HG02588 (cell line): ENCODE measurements at regions not wholly inside any gene's neighbourhood (a gene's known extent, or its start where the extent isn't known, plus 50 kb on each side); places are given as distances from the start of the nearest gene placed in this dataset.

ENCODE experiments used
- ATAC-seq: cut with Tn5 transposase; IDR thresholded peaks from one replicate; pipeline ENCODE4 v1.9.1; 2021; ENCODE audit warnings: mild to moderate bottlenecking, moderate library complexity; ENCODE audit not compliant: unreplicated experiment

DNA sequence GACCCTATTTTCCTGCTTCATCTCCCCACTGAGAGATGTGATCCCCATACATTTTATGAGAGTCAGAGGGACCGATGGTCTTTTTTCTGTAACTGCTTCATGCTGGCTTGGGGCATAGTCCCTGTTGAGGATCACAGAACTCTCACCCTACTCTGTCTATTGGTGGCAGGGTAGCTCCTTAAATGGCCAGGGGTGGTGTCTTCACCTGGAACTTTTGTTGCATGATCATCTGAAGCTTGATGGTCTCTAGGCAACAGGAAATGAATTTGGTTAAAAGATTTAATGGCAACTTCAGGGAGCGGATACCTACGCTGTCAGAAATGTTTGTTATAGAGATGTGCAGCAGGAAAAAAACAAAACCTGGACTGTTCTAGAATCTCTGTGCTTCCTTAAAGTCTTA lies 87.0 kb upstream of the GLIS3 start:
- no peak for ATAC-seq

DNA sequence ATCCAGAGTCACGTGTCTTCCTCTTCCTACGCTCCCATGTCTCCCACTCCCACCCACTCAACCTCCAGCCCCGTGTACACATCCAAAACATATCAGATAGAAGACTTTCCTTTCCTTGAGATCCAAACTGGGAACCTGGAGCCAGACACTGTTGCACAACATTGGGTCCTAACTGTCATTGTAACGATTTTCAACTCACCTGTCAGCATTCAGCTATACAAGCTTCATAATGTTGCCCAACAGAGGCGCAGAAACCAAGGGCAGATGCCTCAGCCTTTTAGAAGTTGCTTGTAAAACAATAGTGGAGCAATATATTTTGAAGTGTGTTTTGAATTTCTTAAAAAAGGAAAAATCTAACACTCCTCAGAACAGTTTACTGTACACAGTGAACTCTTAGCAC lies 84.9 kb upstream of the GLIS3 start:
- no peak for ATAC-seq

DNA sequence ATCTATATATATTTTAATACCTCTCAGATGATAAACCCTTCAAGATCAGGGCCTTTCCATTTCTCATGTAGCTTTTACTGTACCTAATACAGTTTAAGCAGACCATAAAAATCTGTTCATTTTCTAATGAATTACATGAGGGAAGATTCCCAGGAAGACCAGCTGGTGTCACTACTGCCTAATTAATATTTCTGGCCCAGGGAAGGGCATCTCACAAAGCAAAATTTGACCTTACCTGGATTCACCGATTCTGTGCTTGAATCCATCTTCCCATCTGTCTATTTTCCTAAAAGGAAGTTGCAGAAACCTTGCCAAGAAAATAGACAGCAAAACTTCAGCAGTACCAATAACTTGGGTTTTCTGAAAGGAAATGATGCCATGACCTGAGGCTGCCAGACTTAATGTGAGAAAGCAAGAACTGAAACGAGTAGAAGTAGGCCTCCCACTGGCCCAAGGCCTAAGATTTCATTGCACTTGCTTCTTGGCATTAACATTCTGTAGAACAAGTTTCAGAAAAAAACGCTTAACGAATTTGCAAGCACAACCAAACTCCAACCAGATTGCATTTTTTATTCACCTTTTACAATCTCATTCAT lies 83.0 kb upstream of the GLIS3 start:
- peak; percentile 49 for ATAC-seq

DNA sequence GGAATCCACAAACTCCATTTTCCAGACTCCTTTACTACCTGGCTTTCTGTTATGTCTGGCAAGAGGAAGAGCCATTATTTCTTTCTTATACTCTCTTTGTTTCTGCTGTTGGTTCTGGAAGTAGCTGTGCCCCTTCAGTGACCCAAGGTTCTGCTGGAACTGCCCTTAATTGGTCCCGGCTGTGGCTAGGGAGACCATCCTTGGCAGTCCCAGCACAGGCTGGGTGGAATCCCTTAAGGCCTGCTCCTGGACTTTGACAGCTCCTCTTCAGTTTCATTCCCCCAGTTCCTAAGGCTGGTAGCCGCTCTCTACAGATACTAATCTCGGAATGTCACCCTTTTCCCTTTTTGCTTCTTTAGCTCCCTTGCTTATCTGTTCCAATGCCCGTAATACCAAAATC lies 81.9 kb upstream of the GLIS3 start:
- no peak for ATAC-seq

DNA sequence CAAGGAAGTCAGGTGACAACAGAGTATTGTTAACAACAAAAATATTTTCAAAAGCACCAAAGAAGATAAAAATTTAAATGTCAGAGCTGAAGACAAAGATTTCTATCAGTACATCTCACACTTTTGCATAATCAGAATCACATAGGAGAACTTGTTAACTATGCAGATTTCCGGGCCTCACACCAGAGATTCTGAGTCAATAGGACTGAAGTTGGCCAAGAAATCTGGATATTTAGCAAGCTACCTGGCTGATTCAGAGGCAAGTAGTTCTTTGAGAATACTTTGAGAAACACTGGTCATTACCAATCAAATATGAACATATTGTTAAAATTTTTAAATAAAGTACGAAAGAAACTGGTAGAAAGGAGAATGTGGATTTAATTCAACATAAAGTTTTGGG lies 80.5 kb upstream of the GLIS3 start:
- no peak for ATAC-seq

DNA sequence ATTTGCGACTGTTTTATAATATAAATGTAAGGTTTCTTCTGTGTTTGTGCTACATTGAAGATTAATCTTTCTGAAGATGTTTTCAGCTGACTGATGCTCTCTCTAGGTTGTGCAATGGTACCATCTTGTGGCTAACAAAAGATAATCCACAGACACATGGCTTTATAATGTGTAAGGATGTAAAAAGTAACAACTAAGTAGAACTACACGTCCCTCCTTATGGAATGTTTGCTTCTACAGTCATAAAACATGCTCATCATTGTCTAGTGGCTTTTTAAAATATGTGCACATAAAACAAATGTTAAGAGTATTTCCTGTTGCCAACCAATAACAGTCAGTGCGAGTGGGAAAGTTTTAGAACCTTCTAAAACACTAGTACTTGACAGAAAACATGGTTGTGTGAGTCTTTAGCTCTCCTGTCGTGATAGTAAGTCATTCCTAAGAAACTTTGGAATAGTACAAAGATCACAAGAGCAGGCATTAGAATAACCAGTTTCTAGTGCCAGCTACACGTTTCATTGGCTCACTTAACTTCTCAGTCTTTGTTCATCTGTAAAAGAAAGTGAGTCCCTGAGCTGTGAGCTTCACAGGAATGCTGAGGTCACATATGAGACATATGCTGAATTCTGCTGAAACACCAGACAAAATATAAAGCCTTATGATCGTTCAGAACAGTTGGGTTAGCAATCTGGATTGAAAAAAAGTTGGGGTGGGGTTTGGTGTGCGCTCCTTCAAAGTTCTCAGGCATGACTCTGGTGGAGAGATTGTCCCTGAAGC lies 75.7 kb upstream of the GLIS3 start:
- no peak for ATAC-seq

DNA sequence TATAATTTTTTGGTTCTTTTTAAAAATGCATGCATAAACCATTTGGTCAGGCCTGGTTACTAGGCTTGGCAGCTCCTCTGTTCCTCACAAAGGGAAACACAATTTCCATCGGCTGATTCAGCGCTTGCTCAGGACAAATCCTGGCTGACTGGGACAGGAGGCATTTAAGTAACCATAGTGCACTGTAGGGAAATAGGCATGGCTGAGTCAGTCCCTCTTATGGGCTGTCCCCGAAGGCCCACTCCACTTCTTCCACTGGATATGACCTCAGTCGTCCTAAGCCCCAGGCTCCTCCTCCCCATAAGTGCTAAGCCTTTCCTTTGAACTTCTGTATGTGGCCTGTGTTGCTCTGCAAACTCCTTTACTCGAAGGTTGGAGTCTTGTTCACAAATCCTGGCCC lies 71.2 kb upstream of the GLIS3 start:
- no peak for ATAC-seq

DNA sequence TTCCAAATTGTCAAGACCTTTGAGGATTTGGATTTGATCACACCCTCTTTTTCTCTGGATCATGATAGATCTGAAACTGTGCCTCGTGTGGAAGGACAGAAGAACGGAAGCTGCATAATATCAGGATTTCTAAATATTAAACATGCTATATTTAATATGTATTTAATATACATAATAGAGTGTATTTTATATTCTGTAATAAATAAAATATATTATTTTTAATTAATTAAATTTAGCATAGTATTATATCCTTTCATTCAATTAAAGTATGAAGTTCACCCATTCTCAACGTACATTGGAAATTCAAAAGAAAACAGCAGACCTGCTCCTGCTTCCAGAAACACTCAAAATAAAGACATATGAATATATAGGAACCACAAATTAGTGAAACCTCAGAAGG lies 70.6 kb upstream of the GLIS3 start:
- ATAC-seq, result no peak

DNA sequence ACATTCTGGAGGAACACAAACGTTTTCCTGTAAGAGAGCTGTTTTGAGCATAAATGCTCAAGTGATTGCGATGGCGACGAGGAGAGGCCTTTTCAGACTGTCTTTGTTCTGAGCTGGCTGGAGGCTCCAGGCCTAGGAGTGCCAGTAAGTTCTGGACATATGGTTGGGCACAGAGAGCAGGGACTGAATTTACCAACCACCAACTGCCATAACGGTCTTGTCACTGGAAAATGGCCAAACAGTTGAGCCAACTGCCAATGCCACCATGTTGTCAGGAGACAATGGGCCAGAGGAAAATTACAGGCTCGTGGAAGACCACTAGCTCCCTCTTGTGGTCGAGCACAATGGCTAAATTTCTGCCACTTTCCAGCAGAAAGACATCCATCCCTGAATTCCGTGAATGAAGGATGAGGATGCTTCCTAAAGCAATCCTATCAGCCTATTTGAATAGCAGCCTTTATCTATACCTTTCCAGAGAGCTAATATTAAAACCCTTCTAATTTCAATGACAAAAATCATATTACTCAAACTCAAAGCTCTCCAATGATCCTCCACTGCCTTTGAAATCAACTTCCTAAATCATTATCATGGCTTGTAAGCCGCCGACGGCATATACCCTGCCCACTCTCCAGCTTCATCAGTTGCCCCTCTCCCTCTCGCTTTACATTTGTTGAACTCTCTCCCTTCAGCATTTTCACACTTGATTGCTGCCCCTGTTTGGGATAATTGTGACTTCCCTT lies 66.9 kb upstream of the GLIS3 start:
- no peak for ATAC-seq

DNA sequence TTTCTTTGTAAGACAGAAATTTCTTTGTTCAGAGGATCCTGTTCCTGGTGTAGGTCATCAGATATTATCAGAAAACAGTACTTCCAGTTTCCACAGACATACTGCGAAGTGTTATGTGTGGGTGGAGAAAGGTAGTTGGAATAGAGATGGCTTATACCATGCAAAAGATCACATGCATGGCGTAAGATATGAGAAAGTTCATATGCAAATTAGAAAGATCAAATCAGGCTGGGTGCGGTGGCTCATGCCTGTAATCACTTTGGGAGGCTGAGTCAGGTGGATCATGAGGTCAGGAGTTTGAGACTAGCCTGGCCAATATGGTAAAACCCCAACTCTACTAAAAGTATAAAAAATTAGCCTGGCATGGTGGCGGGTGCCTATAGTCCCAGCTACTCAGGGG lies 65.2 kb upstream of the GLIS3 start:
- ATAC-seq, result no peak

DNA sequence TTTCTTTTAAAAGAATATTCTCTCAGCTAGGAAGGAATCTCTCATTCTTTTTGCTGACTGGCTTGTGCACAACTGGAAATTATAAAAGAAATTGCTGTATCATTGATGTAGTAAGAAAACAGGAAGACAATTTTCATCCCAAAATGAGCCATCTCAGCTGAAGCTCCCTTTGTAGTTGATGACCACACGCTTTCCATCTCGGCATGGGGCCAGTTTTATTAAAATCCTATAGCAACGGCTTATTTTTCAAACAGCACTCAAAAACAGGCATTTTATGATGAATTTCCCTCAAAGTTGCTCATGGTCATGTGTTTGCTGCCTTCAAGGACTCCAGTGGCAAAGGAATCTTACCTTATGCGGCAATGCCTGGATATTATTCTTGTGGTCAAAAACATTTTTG lies 62.4 kb upstream of the GLIS3 start:
- no peak for ATAC-seq

DNA sequence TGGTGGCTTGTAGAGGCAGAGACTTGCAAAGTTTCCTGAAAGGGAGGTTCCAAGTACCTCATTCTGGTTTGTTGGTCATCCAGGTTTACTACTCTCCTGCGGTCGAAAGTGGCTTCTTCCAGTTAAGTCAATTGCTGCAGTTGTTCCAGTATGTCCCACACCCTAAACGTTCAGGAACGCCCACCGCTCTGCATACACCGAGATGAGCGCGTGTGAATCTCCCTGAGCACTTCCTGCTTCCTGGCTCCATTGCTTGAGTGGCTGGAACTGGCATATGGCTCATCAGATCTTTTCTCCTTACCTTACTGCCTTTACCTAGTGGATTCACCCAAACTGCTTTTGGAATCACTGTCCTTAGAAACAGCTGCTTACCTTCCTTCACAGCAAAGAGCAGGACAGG lies 59.1 kb upstream of the GLIS3 start:
- ATAC-seq, result no peak

DNA sequence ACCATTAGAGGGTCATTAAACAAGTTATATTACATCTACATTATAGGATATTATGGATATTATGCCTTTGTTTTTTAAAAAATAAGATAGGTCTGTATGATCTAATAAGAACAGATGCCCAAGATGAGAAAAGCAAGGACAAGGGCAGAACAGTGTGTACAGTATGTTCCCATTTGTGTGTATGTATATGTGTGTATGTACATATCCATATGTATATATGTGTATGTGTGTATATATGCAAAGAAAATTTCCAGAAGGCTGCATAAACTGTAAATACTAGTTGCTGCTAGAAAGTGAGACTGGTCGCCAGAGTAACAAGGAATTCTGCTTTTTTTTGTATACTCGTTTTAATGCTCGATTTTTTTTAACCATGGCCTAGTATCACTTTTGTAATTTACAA lies 58.1 kb upstream of the GLIS3 start:
- no peak for ATAC-seq

DNA sequence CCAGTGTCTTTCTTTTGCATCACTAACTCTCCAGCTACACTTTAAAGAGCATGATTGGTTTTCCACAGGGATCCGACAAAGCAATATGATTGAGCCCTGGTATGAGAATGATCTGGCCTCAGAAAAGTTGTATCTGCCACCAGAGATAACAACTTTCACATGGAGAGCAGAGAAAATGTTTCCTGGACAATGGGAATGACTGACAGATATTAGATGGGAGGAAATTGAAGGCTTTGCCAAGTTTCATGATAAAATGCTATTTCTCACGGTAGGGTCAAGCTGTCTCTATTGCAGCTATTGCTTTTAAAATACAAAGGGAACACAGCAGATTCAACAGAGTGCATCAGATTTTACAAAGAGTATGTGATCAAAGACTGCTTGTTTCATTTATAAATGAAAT lies 56.4 kb upstream of the GLIS3 start:
- no peak for ATAC-seq

DNA sequence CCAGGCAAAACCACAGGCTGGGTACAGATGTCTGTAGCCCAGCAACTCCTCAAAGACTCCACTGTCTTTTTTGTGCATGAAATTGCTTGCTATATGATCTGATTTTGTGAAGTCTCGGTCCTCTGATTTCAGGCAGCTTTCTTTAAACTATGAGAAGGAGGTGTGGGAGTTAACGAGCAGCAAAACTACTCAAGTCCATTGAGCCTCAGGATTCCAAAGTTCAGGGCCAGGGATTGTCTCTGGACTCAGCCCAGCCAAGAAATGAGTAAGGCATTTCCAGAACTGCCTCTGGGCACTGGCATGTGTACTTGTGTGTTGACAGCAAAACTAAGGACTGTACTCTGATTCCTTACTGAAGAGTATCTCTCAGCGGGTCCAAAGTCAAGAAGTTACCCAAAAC lies 53.4 kb upstream of the GLIS3 start:
- ATAC-seq, result no peak

DNA sequence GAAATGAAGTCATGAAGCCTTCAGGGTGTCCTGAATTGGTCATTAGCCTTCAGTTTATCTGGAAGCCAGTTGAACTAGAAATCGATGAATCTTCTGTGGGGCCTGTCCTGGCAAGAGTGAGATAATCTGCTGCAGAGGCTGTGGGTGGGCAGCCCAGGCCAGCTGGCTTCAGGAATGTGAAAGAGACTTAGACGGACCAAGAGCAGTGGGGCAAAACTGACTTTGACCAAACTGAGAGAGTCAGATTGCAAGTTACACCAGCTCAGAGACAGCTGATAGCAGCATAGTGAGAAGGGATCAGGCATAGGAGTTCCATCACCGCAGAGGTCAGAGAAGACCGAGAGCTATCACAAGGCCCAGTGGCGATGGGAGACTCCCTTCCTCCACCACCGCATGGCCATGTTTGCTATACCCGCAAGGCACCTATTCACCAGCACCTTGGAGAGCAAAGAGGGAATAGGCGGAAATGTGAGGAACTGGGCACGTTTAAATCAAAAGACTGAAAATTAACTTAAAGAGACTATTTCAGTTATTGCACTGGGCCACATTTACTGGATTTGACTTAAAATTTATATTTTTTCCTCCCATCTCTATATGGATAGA lies 50.0 kb upstream of the GLIS3 start:
- ATAC-seq, result no peak
